HEK293 (cell line): ENCODE measurements at regions not wholly inside any gene's neighbourhood (a gene's known extent, or its start where the extent isn't known, plus 50 kb on each side); places are given as distances from the start of the nearest gene placed in this dataset.

ENCODE experiments used
- CTCF ChIA-PET: fragments of 350-600 bp; formaldehyde crosslinking; extraction: SDS; loops from one replicate; lab custom pipeline; 2021; ENCODE audit warnings: antibody characterized with exemption; lab: Yijun Ruan, JAX
- POLR2A ChIA-PET: fragments of 300-600 bp; formaldehyde crosslinking; extraction: SDS; loops from one replicate; lab custom pipeline; 2020; ENCODE audit warnings: antibody characterized with exemption, inconsistent platforms; lab: Yijun Ruan, JAX
- H3K27ac ChIP-seq: fragments of 200-500 bp; sonication (Bioruptor generic); 2 replicates; pipeline ENCODE4 v1.5.1; 2014; ENCODE audit warnings: low read depth, low read length, control low read depth, inconsistent platforms; ENCODE audit errors: extremely low read depth
- H3K36me3 ChIP-seq, 2 experiments: fragments of 200-500 bp in 1 of 2; sonication (Bioruptor generic) in 1 of 2; 1 replicate in 1 of 2; 2 replicates in 1 of 2; pipeline ENCODE4 v1.5.1; 2014 to 2017; ENCODE audit warnings: inconsistent platforms in 2 of 2, low read length in 2 of 2; ENCODE audit not compliant: control insufficient read depth in 2 of 2, insufficient read depth in 1 of 2
- H3K4me1 ChIP-seq: fragments of 200-500 bp; sonication (Bioruptor generic); 2 replicates; pipeline ENCODE4 v1.5.1; 2014; ENCODE audit warnings: mild to moderate bottlenecking, low read length, inconsistent platforms; ENCODE audit not compliant: control insufficient read depth, insufficient read depth
- H3K4me3 ChIP-seq: 2 replicates; pipeline ENCODE4 v1.5.1; 2011; ENCODE audit warnings: low read depth, mild to moderate bottlenecking, control low read depth, low read length, moderate library complexity
- H3K9me3 ChIP-seq: fragments of 200-500 bp; sonication (Bioruptor generic); 2 replicates; pipeline ENCODE4 v1.5.1; 2014; ENCODE audit warnings: low read depth, low read length, inconsistent platforms; ENCODE audit not compliant: control insufficient read depth, insufficient read depth
- ATF2 ChIP-seq: fragments of 450-650 bp; formaldehyde crosslinking; IDR thresholded peaks from 2 replicates; pipeline ENCODE4 v1.5.1; 2016; ENCODE audit warnings: missing biosample characterization, missing genetic modification characterization, low read depth
- GLIS1 ChIP-seq: fragments of 450-650 bp; formaldehyde crosslinking; IDR thresholded peaks from 2 replicates; pipeline ENCODE4 v1.5.1; 2016; ENCODE audit warnings: missing biosample characterization, missing genetic modification characterization
- HOXA7 ChIP-seq: sonication (generic); formaldehyde crosslinking; IDR thresholded peaks from 2 replicates; pipeline ENCODE4 v1.8.1; 2022; ENCODE audit warnings: missing genetic modification reagents, borderline replicate concordance
- PBX3 ChIP-seq: sonication (generic); formaldehyde crosslinking; IDR thresholded peaks from 2 replicates; pipeline ENCODE4 v1.8.1; 2022; ENCODE audit warnings: mild to moderate bottlenecking, moderate library complexity, missing genetic modification reagents
- TSHZ1 ChIP-seq: fragments of 450-650 bp; formaldehyde crosslinking; IDR thresholded peaks from 2 replicates; pipeline ENCODE4 v1.5.1; 2016; ENCODE audit warnings: missing biosample characterization, missing genetic modification characterization, borderline replicate concordance
- ZBTB17 ChIP-seq: fragments of 450-650 bp; formaldehyde crosslinking; IDR thresholded peaks from 2 replicates; pipeline ENCODE4 v1.5.1; 2016; ENCODE audit warnings: missing biosample characterization, missing genetic modification characterization
- ZBTB8A ChIP-seq: fragments of 450-650 bp; formaldehyde crosslinking; IDR thresholded peaks from 2 replicates; pipeline ENCODE4 v1.5.1; 2016; ENCODE audit warnings: missing biosample characterization, missing genetic modification characterization
- ZFP41 ChIP-seq: fragments of 450-650 bp; formaldehyde crosslinking; IDR thresholded peaks from 2 replicates; pipeline ENCODE4 v1.5.1; 2016; ENCODE audit warnings: missing biosample characterization, missing genetic modification characterization, borderline replicate concordance
- ZNF132 ChIP-seq: fragments of 450-650 bp; formaldehyde crosslinking; IDR thresholded peaks from 2 replicates; pipeline ENCODE4 v1.5.1; 2017; ENCODE audit warnings: missing biosample characterization, missing genetic modification characterization, borderline replicate concordance
- ZNF138 ChIP-seq: fragments of 450-650 bp; formaldehyde crosslinking; IDR thresholded peaks from 2 replicates; pipeline ENCODE4 v1.5.1; 2016; ENCODE audit warnings: missing biosample characterization, missing genetic modification characterization, borderline replicate concordance
- ZNF266 ChIP-seq: fragments of 450-650 bp; formaldehyde crosslinking; IDR thresholded peaks from 2 replicates; pipeline ENCODE4 v1.5.1; 2016; ENCODE audit warnings: missing biosample characterization, missing genetic modification characterization, low read depth
- ZNF518A ChIP-seq: fragments of 450-650 bp; formaldehyde crosslinking; conservative IDR thresholded peaks from 2 replicates; pipeline ENCODE4 v1.5.1; 2016; ENCODE audit warnings: low read depth, missing biosample characterization, missing genetic modification characterization
- ZNF561 ChIP-seq: fragments of 450-650 bp; IDR thresholded peaks from 2 replicates; pipeline ENCODE4 v1.5.1; 2018; ENCODE audit warnings: missing biosample characterization, missing genetic modification characterization, borderline replicate concordance
- ZNF777 ChIP-seq: fragments of 450-650 bp; formaldehyde crosslinking; IDR thresholded peaks from 2 replicates; pipeline ENCODE4 v1.5.1; 2017; ENCODE audit warnings: missing biosample characterization, missing genetic modification characterization, borderline replicate concordance

GRCh38 chr1:82593561-82593960, 792.8 kb downstream of the ADGRL2 start:
- Histone ChIP-seq H3K4me3 (no peak overlapping the region), H3K9me3 (no peaks in the 10 kb centered on the region), H3K27ac (no peak overlapping the region), H3K36me3 (no peaks in the 10 kb centered on the region), H3K4me1 (no peaks in the 10 kb centered on the region)
- ChIA-PET CTCF (no interaction called here), POLR2A (no interaction called here)
- TF ChIP-seq TSHZ1 (tag by site-specific recombination), result no peak
- no peak for TF ChIP-seq ZBTB17 (tag by site-specific recombination)
- TF ChIP-seq ZNF561 (tag by site-specific recombination), result no peak
- no peak for TF ChIP-seq ZNF138 (tag by site-specific recombination)
- no peak for TF ChIP-seq ZNF132 (tag by site-specific recombination)
- TF ChIP-seq ZFP41 (tag by site-specific recombination), result no peak
- TF ChIP-seq ZNF777, result no peak
- no peak for TF ChIP-seq HOXA7
- no peak for TF ChIP-seq ZNF518A (tag by site-specific recombination)
- no peak for TF ChIP-seq ZNF266 (tag by site-specific recombination)
- TF ChIP-seq PBX3 (CRISPR knock-in tag), result no peak
- TF ChIP-seq GLIS1, result no peak

GRCh38 chr1:82589588-82589987, 788.9 kb downstream of the ADGRL2 start:
- ChIA-PET POLR2A (no interaction called here), CTCF (no interaction called here)
- Histone ChIP-seq H3K4me1 (no peaks in the 10 kb centered on the region), H3K4me3 (no peak overlapping the region), H3K9me3 (no peaks in the 10 kb centered on the region), H3K27ac (no peak overlapping the region), H3K36me3 (no peaks in the 10 kb centered on the region)
- TF ChIP-seq ATF2 (tag by site-specific recombination) (peak; percentile 59; the same call in 1 of the 2 replicates), ZBTB8A (tag by site-specific recombination) (no peak)
